ENCODE measurements at regions not wholly inside any gene's neighbourhood (a gene's known extent, or its start where the extent isn't known, plus 50 kb on each side); places are given as distances from the start of the nearest gene placed in this dataset.

DNA sequence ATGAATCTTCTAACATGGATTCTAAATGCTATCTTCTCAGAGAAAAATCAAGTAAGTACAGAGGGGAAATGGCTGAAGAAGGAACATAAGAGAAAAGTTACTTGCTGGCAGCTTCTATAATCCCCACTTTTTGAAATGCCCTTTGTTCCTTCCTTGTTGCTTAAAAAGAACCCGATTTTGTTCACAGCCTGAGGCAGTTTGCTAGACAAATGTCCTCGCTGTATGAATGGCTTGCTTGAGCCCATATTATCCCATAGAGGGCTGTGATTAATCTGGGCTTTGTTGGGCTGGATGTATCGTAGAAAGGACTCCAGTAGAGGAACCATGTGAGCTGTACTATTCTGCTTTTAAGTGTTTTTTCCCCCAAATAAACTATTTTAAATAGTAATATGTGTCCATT is 134.3 kb upstream of the FGF13 start:
- TF ChIP-seq POLR2A (IDR thresholded peaks at IDR 0.05), result no peak
- TF ChIP-seq, protein P1, sequence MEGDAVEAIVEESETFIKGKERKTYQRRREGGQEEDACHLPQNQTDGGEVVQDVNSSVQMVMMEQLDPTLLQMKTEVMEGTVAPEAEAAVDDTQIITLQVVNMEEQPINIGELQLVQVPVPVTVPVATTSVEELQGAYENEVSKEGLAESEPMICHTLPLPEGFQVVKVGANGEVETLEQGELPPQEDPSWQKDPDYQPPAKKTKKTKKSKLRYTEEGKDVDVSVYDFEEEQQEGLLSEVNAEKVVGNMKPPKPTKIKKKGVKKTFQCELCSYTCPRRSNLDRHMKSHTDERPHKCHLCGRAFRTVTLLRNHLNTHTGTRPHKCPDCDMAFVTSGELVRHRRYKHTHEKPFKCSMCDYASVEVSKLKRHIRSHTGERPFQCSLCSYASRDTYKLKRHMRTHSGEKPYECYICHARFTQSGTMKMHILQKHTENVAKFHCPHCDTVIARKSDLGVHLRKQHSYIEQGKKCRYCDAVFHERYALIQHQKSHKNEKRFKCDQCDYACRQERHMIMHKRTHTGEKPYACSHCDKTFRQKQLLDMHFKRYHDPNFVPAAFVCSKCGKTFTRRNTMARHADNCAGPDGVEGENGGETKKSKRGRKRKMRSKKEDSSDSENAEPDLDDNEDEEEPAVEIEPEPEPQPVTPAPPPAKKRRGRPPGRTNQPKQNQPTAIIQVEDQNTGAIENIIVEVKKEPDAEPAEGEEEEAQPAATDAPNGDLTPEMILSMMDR (IDR thresholded peaks at IDR 0.05), result no peak

Measured in Peyer's patch (tissue), 4 donors.